GM21737 (cell line): ENCODE measurements at regions not wholly inside any gene's neighbourhood (a gene's known extent, or its start where the extent isn't known, plus 50 kb on each side); places are given as distances from the start of the nearest gene placed in this dataset.

Experiments
- ATAC-seq: cut with Tn5 transposase; IDR thresholded peaks from one replicate; pipeline ENCODE4 v1.9.1; 2021; ENCODE audit warnings: mild to moderate bottlenecking, moderate library complexity; ENCODE audit not compliant: unreplicated experiment

GRCh38 chr13:59547950-59548349 is 615.8 kb downstream of the DIAPH3 start:
- no peak for ATAC-seq

- no peak for ATAC-seq
Measured at GRCh38 chr13:59562924-59563323, 600.8 kb downstream of the DIAPH3 start.

GRCh38 chr13:59566561-59566960 is 597.2 kb downstream of the DIAPH3 start:
- ATAC-seq = no peak

GRCh38 chr13:59568306-59568705 is 595.4 kb downstream of the DIAPH3 start:
- no peak for ATAC-seq

GRCh38 chr13:59570204-59570603 is 593.5 kb downstream of the DIAPH3 start:
- ATAC-seq = no peak

GRCh38 chr13:59584101-59584500 is 579.6 kb downstream of the DIAPH3 start:
- ATAC-seq = no peak

- no peak for ATAC-seq
Measured at GRCh38 chr13:59584761-59585670, 578.7 kb downstream of the DIAPH3 start.

- ATAC-seq = no peak
Measured at GRCh38 chr13:59587030-59587429, 576.7 kb downstream of the DIAPH3 start.

GRCh38 chr13:59587971-59588716 is 575.6 kb downstream of the DIAPH3 start:
- ATAC-seq = no peak

GRCh38 chr13:59588717-59589067 is 575.0 kb downstream of the DIAPH3 start:
- no peak for ATAC-seq

- ATAC-seq = no peak
Measured at GRCh38 chr13:59601993-59602392, 561.7 kb downstream of the DIAPH3 start.

- no peak for ATAC-seq
Measured at GRCh38 chr13:59603646-59604045, 560.1 kb downstream of the DIAPH3 start.

- no peak for ATAC-seq
Measured at GRCh38 chr13:59607172-59607571, 556.6 kb downstream of the DIAPH3 start.

- no peak for ATAC-seq
Measured at GRCh38 chr13:59607780-59608233, 555.9 kb downstream of the DIAPH3 start.

GRCh38 chr13:59609421-59609820 is 554.3 kb downstream of the DIAPH3 start:
- ATAC-seq = no peak
